Stimulated activated CD4-positive, alpha-beta T cell treated with anti-CD3 and anti-CD28 coated beads, Interleukin-2, amount 100 ng/mL, for 4 hours (primary cell): ENCODE measurements at regions not wholly inside any gene's neighbourhood (a gene's known extent, or its start where the extent isn't known, plus 50 kb on each side); places are given as distances from the start of the nearest gene placed in this dataset.
A peak's percentile ranks its signal among the peaks of the same experiment; 100 is the strongest.

Experiments
- DNase-seq: peaks from one replicate; pipeline ENCODE4 v3.0.0-alpha.2; 2020; ENCODE audit warnings: low read depth

DNA sequence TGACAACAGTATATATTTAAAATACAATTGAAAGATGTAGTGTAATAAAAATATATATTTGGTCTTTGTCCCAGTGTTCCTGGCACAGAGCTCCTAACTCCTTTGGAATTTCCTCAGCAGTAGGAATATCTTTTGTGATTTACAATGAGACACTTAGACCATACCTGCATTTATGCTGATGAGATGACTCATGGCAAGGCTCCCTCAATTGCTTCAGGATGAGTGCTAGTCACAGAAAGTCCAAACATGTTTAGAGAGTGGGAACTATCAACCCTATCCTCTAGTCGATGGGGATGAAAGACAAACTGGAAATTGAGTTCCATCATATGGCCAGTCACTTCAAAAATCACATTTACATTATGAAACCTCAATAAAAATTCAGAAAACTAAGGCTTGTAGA, 588.3 kb upstream of the LMCD1 start:
- no peak for DNase-seq

DNA sequence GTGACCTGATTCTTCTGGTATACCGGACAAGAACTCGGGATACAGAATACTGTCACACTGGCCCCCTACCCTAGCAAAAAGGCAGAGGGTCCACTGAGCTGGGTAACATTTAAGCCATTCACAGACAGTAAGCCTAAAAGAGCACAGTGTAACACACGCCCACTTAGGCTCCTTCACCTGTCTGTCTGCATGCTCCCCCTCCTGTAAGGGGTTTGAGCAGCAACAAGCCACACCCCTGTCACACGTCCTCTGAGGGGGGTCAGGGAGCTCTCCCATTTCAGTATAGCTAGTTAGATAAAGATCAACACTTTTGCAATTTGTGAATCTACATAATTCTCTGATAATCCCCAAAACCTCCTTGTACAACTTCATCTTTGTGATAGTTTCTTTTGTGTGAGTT, 586.3 kb upstream of the LMCD1 start:
- no peak for DNase-seq

DNA sequence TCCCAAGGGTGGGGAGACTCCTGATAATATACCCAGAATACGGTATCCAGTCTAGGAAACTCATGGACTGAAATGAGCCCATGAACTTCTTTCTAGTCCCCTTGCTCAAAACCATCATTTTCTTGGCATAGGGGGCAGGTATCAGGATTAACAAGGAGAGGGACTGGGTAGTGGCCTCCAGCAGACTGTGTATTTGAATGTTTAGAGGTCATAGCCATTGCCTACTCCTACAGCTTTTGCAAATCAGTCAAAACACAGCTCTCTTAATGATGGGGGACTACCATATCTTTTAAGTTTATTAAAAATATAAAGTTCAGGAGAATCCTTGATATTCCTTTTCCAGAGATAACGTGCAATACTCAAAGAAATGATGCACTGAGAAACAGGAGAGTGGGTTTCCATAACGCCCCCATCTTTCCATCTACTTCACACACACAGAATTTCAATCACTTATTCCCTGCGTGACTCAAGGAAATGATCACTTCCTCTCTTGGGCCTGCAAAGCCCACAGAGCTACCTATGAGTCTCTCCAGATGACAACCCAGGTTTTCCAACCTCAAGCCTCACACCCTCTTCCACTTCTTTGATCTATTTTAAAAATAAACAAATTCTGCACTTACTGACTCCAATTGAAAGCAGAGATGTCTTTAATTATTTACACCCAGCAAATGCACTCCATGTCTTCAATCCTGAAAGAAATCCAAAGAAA, 584.0 kb upstream of the LMCD1 start:
- peak; percentile 22 for DNase-seq

DNA sequence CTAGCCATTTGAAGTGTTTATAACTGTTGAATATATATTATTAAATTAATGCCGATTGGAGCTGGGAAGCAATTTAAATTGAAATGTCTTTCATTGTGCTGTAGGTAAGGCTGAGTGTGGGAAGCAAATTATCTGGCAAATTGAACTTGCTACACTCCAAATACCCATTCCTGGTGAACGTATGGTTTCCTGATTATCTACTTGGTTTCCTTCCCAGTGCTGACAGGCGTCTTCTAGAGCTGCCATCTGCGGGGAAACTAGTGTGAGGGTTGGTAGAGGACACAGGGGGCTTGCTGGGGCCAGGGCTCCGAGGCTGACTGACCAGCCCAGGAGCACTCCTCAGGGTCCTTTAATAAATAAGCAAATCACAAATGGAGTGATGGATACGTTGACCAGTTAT, 581.4 kb upstream of the LMCD1 start:
- no peak for DNase-seq

GRCh38 chr3:7924228-7924627, 577.4 kb upstream of the LMCD1 start:
- no peak for DNase-seq

DNA sequence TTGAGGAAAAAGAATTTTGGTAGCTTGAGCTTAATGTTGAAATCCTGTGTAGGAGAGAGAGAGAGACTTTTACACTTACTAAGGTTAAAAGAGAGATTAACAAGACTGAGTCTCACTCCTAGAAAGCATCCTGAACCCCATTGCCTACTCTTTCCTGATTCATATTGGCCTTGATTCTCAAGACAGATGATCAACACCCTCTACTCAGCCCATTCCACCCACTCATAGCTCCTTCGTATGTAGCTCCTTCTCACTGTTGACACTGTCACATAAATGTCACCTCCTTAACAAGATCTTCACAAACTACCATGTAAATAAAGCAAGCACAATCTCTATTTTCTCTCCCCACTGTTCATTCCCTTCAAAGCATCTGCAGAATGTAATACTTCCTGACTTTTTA, 574.6 kb upstream of the LMCD1 start:
- DNase-seq: no peak

- no peak for DNase-seq
These were observed 573.8 kb upstream of the LMCD1 start for GRCh38 chr3:7927864-7928263.

DNA sequence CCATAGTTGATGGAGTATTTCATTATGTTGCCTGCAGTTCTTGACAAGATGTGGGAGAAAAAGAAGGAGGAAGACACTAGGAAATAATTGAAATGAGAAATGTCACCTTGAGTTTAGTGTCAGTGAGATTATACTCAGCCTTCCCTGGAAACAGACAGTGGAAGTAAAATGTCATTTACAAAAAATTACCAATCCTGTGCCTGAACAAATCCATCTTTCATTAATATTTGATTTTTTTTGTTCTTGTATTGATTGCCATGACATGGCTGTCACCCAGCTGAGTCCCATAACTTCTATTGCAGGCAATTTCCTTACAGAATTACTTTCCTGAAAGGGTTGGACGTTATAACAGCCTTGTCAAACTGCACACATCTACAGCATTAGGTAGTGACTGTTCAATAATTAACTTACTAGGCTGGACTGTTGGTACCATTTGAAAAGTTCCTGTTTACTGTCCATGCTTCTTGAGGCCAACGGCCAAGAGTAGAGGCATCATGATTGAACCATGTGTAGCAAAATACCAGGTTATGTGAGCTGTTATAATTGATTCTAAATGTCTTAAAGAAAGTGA, 572.2 kb upstream of the LMCD1 start:
- DNase-seq: no peak

GRCh38 chr3:7934362-7934761, 567.3 kb upstream of the LMCD1 start:
- no peak for DNase-seq

GRCh38 chr3:7947930-7948329, 553.7 kb upstream of the LMCD1 start:
- no peak for DNase-seq

GRCh38 chr3:7950890-7951289, 550.7 kb upstream of the LMCD1 start:
- no peak for DNase-seq

DNA sequence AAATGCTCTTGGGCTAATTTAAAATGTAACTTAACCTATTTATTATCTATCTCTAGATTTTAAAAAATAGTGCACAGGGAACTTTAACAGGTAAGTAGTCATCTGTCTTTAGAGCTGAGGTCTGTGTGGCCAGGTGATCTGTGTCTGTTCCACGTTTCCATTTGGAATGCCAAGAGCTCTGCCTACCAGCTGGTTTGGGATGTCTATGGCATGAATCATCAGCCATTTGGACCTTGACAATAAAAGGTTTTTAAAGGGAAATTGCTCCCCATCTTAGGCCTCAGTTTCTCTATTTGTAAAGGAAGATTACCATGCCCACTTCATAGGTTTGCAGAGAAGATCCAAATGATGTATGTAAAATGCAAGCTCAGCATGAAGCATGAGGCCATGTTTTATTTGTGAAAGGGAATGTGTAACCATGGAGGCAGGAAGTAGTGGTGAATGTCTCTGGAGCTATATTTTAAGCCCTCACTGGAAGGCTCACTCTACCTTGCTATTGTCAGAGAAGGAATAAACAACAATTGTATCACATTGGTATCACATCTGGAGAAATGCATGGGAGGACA, 548.1 kb upstream of the LMCD1 start:
- no peak for DNase-seq

DNA sequence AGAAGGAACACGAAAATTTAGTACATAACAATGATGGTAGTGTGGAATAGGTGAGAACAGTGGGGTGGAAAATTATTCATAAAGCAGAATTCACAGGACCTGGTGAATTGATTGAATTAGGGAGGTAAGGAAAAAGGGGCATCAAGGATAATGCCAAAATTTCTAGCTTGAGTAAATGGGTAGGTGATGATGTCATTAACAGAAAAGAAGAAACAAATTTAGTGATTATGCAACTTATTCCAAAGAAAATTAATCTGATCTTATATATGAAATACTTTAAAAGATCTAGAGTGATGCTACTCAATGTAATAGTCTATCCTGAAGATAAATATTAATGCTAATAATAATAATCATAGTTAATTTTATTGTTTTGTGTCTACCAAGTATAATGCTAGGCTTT, 544.6 kb upstream of the LMCD1 start:
- DNase-seq: no peak

DNA sequence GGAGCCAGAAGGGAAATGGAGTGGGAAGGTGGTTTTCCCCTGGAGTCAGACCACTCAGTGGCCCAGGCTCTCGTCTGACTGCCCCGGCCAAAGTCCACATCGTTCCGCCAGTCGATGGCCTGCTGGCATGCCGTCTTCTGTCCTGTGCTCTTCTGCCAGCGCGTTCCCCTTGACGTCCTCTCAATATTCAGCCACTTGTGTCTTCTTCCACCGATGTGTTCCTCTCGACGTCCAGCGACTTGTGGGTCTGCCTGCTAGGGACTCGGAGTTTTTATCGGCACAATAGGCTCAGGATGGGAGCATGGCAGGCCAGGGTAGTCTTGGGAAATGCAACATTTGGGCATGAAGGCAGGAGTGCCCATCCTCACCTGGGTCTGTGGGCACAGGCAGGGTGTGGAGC, 542.5 kb upstream of the LMCD1 start:
- no peak for DNase-seq

DNA sequence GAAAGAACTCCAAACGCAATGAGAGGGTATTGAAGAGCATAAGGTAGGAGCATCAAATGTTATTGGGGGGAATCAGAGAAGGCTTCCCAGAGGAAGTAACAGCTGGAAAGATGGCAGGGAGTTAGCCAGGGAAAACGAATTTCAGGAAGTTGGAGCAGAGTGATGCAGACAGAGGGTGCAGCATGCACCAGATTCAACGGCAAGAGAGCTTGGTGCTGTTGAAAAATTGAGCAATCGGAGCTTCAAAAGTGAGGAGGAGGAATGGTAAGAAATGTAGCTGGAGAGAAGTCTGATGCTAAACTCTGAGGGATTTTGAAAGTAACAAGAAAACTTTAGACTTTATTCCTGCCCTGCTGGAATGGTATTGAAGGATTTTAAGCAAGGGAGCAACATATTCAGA, 541.0 kb upstream of the LMCD1 start:
- DNase-seq: no peak

DNA sequence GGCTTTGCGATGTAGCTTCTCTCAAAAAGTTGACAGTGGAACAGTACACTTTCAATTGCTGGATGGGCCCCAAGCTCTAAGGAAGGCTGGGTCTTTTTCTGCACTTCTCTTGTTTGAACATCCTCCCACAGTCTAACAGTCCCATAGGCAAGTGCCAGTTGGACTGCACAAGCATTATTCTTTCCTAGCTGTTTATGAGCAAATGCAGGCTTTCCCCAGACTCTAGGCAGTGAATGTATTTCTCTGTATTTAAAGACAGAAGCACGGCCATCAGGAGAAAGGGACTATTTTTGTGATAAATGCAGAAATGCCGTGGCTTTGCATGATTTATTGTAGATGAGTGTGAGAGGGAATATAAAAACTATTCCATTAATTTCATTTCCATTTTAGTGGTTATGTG, 539.3 kb upstream of the LMCD1 start:
- DNase-seq: no peak

- no peak for DNase-seq
These were observed 536.7 kb upstream of the LMCD1 start for GRCh38 chr3:7964899-7965298.

GRCh38 chr3:7973006-7973405, 528.6 kb upstream of the LMCD1 start:
- no peak for DNase-seq

GRCh38 chr3:7977245-7978086, 524.2 kb upstream of the LMCD1 start:
- DNase-seq: no peak

DNA sequence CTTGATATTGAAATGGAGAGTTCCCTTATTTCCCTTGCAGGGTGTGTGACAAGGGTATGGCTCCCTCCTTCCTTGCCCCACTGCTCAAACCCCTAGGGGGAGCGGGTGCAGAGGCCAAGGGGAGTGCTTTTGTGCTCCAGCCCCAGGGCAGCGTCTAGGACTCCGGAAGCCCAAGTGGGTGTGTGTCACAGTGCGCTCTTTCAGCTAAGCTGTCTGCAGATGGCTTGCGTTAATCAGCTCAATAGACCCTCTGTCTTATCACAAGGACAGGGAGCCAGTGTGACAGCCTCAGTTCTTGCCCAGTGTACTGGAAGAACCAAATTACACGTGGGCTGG, 523.6 kb upstream of the LMCD1 start:
- DNase-seq: no peak

- DNase-seq: no peak
These were observed 519.5 kb upstream of the LMCD1 start for GRCh38 chr3:7982126-7982525.

DNA sequence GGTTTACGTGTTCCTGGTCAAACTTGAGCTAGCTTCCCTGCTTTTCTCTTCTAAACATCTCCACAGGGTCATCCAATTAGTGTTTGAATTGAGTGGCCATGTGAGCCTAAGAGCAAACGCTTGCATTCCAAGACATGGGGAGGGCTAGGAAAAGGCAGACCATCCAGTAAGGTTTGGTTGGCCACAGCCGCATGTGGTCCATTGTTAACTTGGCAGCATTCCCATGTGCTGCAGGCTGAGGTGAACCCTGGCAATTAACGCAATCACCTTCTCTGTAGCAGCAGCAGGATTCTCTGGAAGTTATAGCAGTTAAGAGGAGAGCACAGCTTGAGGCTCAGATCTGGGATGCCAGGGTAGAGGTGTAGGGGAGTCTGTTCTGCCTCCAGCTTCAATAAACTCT, 502.2 kb upstream of the LMCD1 start:
- no peak for DNase-seq

GRCh38 chr3:8001307-8001706, 500.3 kb upstream of the LMCD1 start:
- DNase-seq: no peak
